ENCODE measurements at regions not wholly inside any gene's neighbourhood (a gene's known extent, or its start where the extent isn't known, plus 50 kb on each side); places are given as distances from the start of the nearest gene placed in this dataset.

GRCh38 chr5:30765227-30765626 lies 428.3 kb upstream of the CDH6 start:
- TF ChIP-seq CTCF (IDR thresholded peaks at IDR 0.05) (no peak), POLR2A (IDR thresholded peaks at IDR 0.05) (no peak)

All from Peyer's patch (tissue), 4 donors.